ENCODE measurements at regions not wholly inside any gene's neighbourhood (a gene's known extent, or its start where the extent isn't known, plus 50 kb on each side); places are given as distances from the start of the nearest gene placed in this dataset.

DNA sequence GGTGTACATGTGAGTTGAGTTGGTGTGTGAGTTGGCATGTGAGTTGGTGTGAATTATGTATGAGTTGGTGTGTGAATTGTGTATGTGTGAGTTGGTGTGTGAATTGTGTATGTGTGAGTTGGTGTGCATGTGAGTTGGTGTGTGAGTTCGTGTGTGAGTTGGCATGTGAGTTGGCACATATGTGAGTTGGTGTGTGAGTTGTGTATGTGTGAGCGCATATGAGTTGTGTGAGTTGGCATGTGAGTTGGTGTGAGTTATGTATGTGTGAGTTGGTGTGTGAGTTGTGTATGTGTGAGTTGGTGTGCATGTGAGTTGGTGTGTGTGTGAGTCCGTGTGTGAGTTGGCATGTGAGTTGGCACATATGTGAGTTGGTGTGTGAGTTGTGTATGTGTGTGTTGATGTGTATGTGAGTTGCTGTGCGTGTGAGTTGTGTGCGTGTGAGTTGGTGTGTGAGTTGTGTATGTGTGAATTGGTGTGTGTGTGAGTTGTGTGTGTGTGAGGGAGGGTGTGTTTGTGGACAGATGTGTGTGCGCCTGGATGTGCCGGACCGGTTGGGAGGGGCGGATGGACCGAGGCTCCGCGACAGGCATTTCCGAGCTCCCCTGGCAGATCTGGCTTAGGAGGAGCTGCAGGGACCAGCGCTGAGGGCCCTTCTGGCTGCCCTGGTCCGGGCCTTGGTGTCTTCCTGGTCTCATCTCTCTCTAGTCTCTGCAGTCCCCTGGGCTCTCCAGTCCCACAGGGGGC, 162.5 kb upstream of the IER5L start:
- Mint-ChIP-seq H3K36me3 (no peaks in the 10 kb centered on the region), H3K4me3 (no peak overlapping the region), H3K9me3 (no peaks in the 10 kb centered on the region), H3K27me3 (peaks cover 0 to 3% of the 10 kb centered on the region in 2 donors), H3K27ac (no peak overlapping the region), H3K4me1 (ENCODE audit: low read depth in 2 of 2) (peaks cover 0 to 2% of the 10 kb centered on the region in 2 donors)
- DNase-seq (ENCODE audit: low spot score) (no peak), ATAC-seq (no peak)

DNA sequence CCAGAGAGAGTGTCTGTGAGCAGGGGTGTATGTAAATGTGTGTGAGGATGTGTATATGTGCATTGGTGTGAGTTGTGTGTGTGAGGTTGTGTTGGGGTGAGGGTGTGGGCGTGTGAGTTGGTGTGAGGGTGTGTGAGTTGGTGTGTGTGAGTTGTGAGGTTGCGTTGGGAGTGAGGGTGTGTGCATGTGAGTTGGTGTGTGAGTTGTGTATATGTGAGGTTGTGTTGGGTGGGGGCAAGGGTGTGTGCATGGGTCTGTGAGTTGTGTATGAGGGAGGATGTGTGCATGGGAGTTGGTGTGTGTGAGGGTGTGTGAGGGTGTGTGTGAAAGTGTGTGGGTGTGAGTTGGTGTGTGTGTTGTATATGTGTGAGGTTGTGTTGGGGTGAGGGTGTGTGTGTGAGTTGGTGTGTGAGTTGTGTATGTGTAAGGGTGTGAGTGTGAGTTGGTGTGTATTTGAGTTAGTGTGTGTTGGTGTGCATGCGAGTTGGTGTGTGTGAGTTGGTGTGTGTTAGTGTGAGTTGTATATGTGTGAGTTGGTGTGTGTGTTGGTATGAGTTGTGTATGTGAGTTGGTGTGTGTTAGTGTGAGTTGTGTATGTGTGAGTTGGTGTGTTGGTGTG, 161.6 kb upstream of the IER5L start:
- Mint-ChIP-seq H3K4me3 (no peak overlapping the region), H3K36me3 (no peaks in the 10 kb centered on the region), H3K9me3 (no peaks in the 10 kb centered on the region), H3K27me3 (peaks cover 0 to 3% of the 10 kb centered on the region in 2 donors), H3K4me1 (ENCODE audit: low read depth in 2 of 2) (peaks cover 0 to 2% of the 10 kb centered on the region in 2 donors), H3K27ac (no peak overlapping the region)
- DNase-seq (ENCODE audit: low spot score) (no peak), ATAC-seq (no peak)

DNA sequence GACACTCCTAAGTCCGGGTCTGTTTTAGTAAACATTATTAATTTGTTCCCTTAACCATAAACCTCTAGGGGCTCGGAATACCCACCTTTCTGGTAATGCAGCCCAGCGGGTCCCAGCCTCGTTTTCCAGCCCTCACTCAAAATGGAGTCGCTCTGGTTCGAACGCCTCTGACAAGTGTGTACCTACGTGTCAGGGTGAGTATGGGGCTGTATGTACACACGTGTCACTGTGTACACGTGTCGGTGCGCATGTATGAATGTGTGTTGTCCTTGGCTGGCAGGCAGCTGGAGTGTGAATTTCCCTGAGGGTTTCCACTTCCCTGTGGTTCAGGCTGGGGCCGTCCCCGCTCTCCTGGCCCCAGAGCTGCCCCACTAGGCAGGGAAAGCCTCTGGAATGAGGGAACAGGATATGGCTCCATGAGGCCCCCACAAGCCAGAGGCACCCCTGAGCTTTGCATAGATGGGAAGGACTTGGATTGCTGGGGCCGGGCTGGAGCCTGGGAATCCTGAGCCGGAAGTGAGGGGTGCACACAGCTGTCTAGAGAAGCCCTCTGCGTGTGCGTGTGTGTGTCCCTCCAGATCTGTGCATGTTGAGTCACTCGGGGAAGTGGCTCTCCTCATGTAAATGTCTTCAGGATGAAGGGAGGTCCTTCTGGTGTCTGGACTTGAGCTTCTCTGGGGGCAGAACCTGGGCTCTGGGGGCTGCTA, 160.8 kb upstream of the IER5L start:
- Mint-ChIP-seq H3K4me1 (ENCODE audit: low read depth in 2 of 2) (peaks cover 0 to 3% of the 10 kb centered on the region in 2 donors), H3K9me3 (no peaks in the 10 kb centered on the region), H3K27me3 (peaks cover 0 to 5% of the 10 kb centered on the region in 2 donors), H3K4me3 (no peak overlapping the region), H3K27ac (no peak overlapping the region), H3K36me3 (no peaks in the 10 kb centered on the region)
- no peak for ATAC-seq
- DNase-seq (ENCODE audit: low spot score): no peak

DNA sequence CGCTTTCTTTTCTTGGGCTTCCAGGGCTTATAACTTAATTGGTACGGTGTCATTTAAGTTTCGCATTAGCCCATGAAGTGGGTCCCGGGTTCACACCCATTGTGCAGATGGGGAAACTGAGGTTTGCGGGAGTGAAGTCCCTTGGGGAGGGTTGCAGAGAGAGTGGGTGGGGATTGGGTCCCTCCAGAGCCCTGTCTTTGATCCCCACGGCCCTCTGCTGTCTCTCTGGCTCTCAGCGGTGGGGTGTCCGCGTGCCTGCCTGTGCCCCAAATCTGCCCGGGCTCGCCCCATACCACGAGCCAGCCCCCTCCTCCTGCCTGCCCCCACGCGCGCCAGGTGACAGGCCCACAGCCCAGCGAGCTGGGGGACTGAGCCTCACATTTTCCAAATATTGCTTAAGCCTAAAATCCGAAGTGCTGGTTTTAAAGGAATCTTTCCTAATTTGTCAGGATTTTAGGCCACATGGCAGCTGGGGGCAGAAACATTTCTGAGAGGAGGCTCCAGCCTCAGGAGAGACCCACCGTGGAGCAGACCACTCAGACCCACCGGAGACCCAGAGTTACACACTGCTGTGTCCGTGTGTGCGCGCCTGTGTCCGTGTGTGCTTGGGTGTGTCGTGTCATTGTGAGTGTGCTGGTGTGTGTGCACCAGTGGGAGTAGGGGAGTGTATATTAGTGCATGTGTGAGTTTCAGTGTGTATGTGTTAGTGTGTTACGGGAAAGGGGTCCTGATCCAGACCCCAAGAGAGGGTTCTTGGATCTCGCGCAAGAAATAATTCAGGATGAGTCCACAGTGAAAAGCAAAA, 159.5 kb upstream of the IER5L start:
- no peak for ATAC-seq
- DNase-seq (ENCODE audit: low spot score): no peak
- Mint-ChIP-seq H3K4me3 (no peak overlapping the region), H3K27ac (no peak overlapping the region), H3K36me3 (no peaks in the 10 kb centered on the region), H3K9me3 (no peaks in the 10 kb centered on the region), H3K4me1 (ENCODE audit: low read depth in 2 of 2) (peaks cover 0 to 5% of the 10 kb centered on the region in 2 donors), H3K27me3 (peaks cover 0 to 7% of the 10 kb centered on the region in 2 donors)

GRCh38 chr9:129336601-129337331, 158.7 kb upstream of the IER5L start:
- Mint-ChIP-seq H3K9me3 (no peaks in the 10 kb centered on the region), H3K4me1 (ENCODE audit: low read depth in 2 of 2) (peaks cover 0 to 5% of the 10 kb centered on the region in 2 donors), H3K27ac (no peak overlapping the region), H3K36me3 (no peaks in the 10 kb centered on the region), H3K4me3 (peak overlapping the region; percentile 73), H3K27me3 (peaks cover 0 to 7% of the 10 kb centered on the region in 2 donors)
- DNase-seq (ENCODE audit: low spot score) (no peak), ATAC-seq (peak; percentile 21 to 48)

DNA sequence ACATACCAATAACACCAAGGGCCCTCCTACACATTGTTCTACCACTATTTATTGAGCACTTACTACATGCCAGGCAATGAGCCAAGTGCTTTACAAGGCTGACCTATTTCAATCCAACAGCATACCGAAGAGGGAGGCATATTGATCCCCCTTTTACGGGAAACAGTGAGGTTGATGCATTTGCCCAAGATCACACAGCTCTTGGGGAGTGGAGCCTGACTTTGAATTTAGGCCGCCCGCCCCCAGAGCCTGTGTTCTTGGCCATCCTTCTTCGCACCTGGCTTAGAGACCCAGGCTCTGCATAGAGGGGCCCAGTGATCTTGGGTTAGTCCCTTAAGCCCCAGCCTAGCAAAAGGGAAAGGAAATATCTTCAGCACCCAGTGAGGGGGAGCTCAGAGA, 158.1 kb upstream of the IER5L start:
- ATAC-seq: no peak
- peaks cover 2% of the 10 kb centered on the region for H3K36me3 Mint-ChIP-seq

DNA sequence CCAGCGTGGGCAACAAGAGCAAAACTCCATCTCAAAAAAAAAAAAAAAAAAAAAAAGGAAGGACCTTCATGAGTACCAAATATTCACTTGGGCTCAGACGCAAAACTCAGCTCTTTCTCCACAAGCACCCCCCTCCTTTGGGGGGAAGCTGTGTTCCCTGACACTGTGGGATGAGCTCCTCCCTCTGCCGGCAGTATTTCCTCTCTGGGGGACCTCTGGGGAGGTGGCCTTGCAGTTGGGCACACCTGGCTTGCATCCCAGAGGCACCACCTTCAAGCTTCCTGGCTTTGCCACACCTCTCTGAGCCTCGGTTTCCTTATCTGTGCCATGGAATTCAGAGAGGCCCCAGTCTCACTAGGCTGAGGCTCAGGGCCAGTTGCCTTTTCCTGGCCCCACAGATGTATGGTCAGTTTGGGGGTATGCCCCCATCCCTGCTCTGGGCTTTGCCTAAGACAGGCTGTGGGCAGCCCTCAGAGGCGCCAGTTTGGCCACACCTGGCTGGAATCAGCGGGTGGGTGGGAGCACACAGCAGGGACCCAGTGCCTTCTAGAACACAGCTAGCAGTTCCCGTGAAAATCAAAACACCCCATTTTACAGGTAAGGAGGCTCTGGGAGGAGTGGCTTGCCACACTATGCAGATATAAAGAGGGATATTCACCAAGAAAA, 157.5 kb upstream of the IER5L start:
- Mint-ChIP-seq H3K27me3 (peaks cover 0 to 7% of the 10 kb centered on the region in 2 donors), H3K27ac (no peak overlapping the region), H3K4me1 (ENCODE audit: low read depth in 2 of 2) (peaks cover 0 to 5% of the 10 kb centered on the region in 2 donors), H3K9me3 (peaks cover 9% of the 10 kb centered on the region), H3K36me3 (peaks cover 5% of the 10 kb centered on the region), H3K4me3 (no peak overlapping the region)
- no peak for DNase-seq (ENCODE audit: low spot score)
- ATAC-seq: no peak

More for the DNA sequence above, 158.1 kb upstream of the IER5L start:
- Mint-ChIP-seq H3K4me1 (ENCODE audit: low read depth in 2 of 2) (peaks cover 0 to 5% of the 10 kb centered on the region in 2 donors), H3K9me3 (peaks cover 4% of the 10 kb centered on the region), H3K27me3 (peaks cover 0 to 7% of the 10 kb centered on the region in 2 donors), H3K27ac (no peak overlapping the region), H3K4me3 (no peak overlapping the region)
- DNase-seq (ENCODE audit: low spot score): no peak

DNA sequence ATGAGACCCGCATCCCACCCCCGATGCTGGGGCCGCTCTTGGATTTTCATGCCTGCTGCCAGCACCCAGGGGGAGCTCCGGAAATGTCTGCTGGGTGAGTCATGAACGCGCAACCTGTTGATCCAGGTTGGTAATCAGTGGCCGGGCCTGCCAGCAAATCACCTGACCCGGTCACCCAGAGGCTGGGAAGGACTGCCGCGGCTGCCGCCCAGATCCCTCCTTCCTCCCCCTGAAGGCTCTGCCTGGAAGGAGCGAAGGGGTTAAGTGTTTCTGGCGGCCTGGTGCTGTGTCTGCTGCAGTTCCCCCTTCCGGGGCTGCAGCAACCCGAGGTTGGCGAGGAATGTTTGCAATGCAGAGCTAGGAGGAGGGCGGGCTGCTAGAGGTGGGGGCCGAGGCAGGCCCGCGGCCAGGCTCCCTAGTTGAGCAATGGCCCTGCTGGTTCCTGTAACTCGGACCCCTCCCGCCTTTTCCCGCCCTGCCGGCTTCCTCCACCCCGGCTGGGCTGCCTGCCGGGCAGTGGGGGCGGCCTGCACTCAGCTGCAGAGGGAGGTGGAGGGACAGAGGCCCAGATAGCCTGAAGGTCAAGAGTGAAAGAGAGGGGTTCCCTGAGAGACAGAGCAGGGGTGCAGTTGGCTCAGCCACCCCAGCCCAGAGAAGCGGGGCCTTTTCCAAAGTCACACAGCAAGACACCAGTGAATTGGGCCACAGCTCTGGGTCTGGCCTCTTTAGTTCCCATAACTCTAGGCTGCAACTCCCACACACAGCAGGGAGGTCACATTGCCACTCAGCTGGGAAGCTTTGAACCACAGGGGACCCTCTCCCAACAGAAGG, 156.3 kb upstream of the IER5L start:
- no peak for DNase-seq (ENCODE audit: low spot score)
- Mint-ChIP-seq H3K27me3 (peaks cover 0 to 7% of the 10 kb centered on the region in 2 donors), H3K36me3 (peaks cover 5% of the 10 kb centered on the region), H3K4me3 (no peak overlapping the region), H3K27ac (no peak overlapping the region), H3K4me1 (ENCODE audit: low read depth in 2 of 2) (peaks cover 0 to 5% of the 10 kb centered on the region in 2 donors), H3K9me3 (peaks cover 10% of the 10 kb centered on the region)
- peak in 1 of 2 donors; percentile 40 for ATAC-seq

GRCh38 chr9:129333617-129334104, 155.6 kb upstream of the IER5L start:
- DNase-seq (ENCODE audit: low spot score) (no peak), ATAC-seq (no peak)
- H3K36me3 Mint-ChIP-seq: peaks cover 5% of the 10 kb centered on the region
- no peak overlapping the region for H3K27ac Mint-ChIP-seq
- H3K4me3 Mint-ChIP-seq: no peak overlapping the region
- peaks cover 10% of the 10 kb centered on the region for H3K9me3 Mint-ChIP-seq
- peaks cover 0 to 5% of the 10 kb centered on the region in 2 donors for H3K4me1 Mint-ChIP-seq (ENCODE audit: low read depth in 2 of 2)
- peaks cover 0 to 7% of the 10 kb centered on the region in 2 donors for H3K27me3 Mint-ChIP-seq

GRCh38 chr9:129332581-129332980, 154.5 kb upstream of the IER5L start:
- peaks cover 5% of the 10 kb centered on the region for H3K36me3 Mint-ChIP-seq
- DNase-seq (ENCODE audit: low spot score): no peak
- no peak overlapping the region for H3K4me3 Mint-ChIP-seq
- peaks cover 10% of the 10 kb centered on the region for H3K9me3 Mint-ChIP-seq
- peaks cover 0 to 3% of the 10 kb centered on the region in 2 donors for H3K27me3 Mint-ChIP-seq
- no peak overlapping the region for H3K27ac Mint-ChIP-seq
- ATAC-seq: no peak
- peaks cover 0 to 8% of the 10 kb centered on the region in 2 donors for H3K4me1 Mint-ChIP-seq (ENCODE audit: low read depth in 2 of 2)

GRCh38 chr9:129331772-129332500, 153.9 kb upstream of the IER5L start:
- Mint-ChIP-seq H3K4me1 (ENCODE audit: low read depth in 2 of 2) (peaks cover 0 to 8% of the 10 kb centered on the region in 2 donors), H3K4me3 (no peak overlapping the region), H3K36me3 (peaks cover 5% of the 10 kb centered on the region), H3K27ac (no peak overlapping the region), H3K9me3 (peaks cover 10% of the 10 kb centered on the region), H3K27me3 (peaks cover 0 to 3% of the 10 kb centered on the region in 2 donors)
- ATAC-seq (no peak), DNase-seq (ENCODE audit: low spot score) (no peak)

Measured in natural killer cell treated with Interleukin-12 subunit alpha and Interleukin-12 subunit beta and Interleukin-15 and Interleukin-18, amount 100 ng/mL, for 72 hours (primary cell).